SK-N-SH (cell line): ENCODE measurements at regions not wholly inside any gene's neighbourhood (a gene's known extent, or its start where the extent isn't known, plus 50 kb on each side); places are given as distances from the start of the nearest gene placed in this dataset.
"Not testable (repeated sequence)": the region's sequence is repeated elsewhere in the genome, so short reads cannot be mapped to it uniquely, and the experiment has no call there.

Experiments
- CTCF ChIA-PET: fragments of 300-600, 350-600 bp; formaldehyde crosslinking; extraction: SDS; loops from one replicate; lab custom pipeline; 2021; lab: Yijun Ruan, JAX
- POLR2A ChIA-PET: fragments of 350-600 bp; sonication (Branson Sonifier 250); formaldehyde crosslinking; extraction: SDS; loops from one replicate; lab custom pipeline; 2020; ENCODE audit warnings: antibody characterized with exemption, inconsistent platforms; lab: Yijun Ruan, JAX
- DNase-seq: peaks from one replicate; pipeline ENCODE4 v3.0.0; 2012
- H2AFZ ChIP-seq: fragments of 200-600 bp; sonication (generic); 2 replicates; pipeline ENCODE4 v1.8.1; 2016; ENCODE audit warnings: antibody characterized with exemption, mild to moderate bottlenecking, low read depth
- H3F3A ChIP-seq: fragments of 200-600 bp; sonication (generic); replicated peaks from 2 replicates; pipeline ENCODE3; 2016; ENCODE audit warnings: antibody characterized with exemption, mild to moderate bottlenecking; ENCODE audit not compliant: insufficient read depth
- H3K27ac ChIP-seq, 2 experiments: fragments of 200-500 bp in 1 of 2; fragments of 200-600 bp in 1 of 2; sonication (Bioruptor generic) in 1 of 2; sonication (generic), shearing (Covaris generic) in 1 of 2; 2 replicates each; pipeline versions ENCODE4 v1.5.1 to v1.6.1; 2014 to 2016; ENCODE audit warnings: low read depth in 2 of 2, inconsistent platforms in 1 of 2, low read length in 1 of 2, mild to moderate bottlenecking in 1 of 2, mixed read lengths in 1 of 2
- H3K27me3 ChIP-seq: fragments of 200-600 bp; sonication (generic), shearing (Covaris generic); 2 replicates; pipeline ENCODE4 v1.6.1; 2016; ENCODE audit warnings: mixed run types; ENCODE audit not compliant: insufficient read depth
- H3K36me3 ChIP-seq, 2 experiments: fragments of 200-500 bp in 1 of 2; fragments of 200-600 bp in 1 of 2; sonication (Bioruptor generic) in 1 of 2; sonication (generic) in 1 of 2; replicated peaks in 1 of 2; 2 replicates each; pipeline versions ENCODE3 to v1.5.1; 2014 to 2016; ENCODE audit warnings: low read length in 1 of 2, mild to moderate bottlenecking in 1 of 2; ENCODE audit not compliant: insufficient read depth in 2 of 2, control insufficient read depth in 1 of 2
- H3K4me1 ChIP-seq, 2 experiments: fragments of 200-500 bp in 1 of 2; fragments of 200-600 bp in 1 of 2; sonication (Bioruptor generic) in 1 of 2; sonication (generic), shearing (Covaris generic) in 1 of 2; 2 replicates each; pipeline versions ENCODE4 v1.5.1 to v1.6.1; 2014 to 2016; ENCODE audit warnings: low read depth in 1 of 2, low read length in 1 of 2, mixed run types in 1 of 2; ENCODE audit not compliant: insufficient read depth in 2 of 2, control insufficient read depth in 1 of 2
- H3K4me2 ChIP-seq: fragments of 200-600 bp; sonication (generic), shearing (Covaris generic); 2 replicates; pipeline ENCODE4 v1.6.1; 2017; ENCODE audit warnings: mixed run types
- H3K4me3 ChIP-seq, 2 experiments: fragments of 200-500 bp in 1 of 2; fragments of 200-600 bp in 1 of 2; sonication (Bioruptor generic) in 1 of 2; sonication (generic), shearing (Covaris generic) in 1 of 2; 2 replicates each; pipeline versions ENCODE4 v1.5.1 to v1.8.1; 2014 to 2016; ENCODE audit warnings: low read depth in 2 of 2, inconsistent platforms in 1 of 2, low read length in 1 of 2, mild to moderate bottlenecking in 1 of 2, mixed read lengths in 1 of 2, moderate library complexity in 1 of 2
- H3K79me2 ChIP-seq: fragments of 200-600 bp; sonication (generic); 2 replicates; pipeline ENCODE4 v1.8.1; 2017; ENCODE audit warnings: mild to moderate bottlenecking; ENCODE audit not compliant: insufficient read depth
- H3K9ac ChIP-seq: fragments of 200-600 bp; sonication (generic); 2 replicates; pipeline ENCODE4 v1.6.1; 2017; ENCODE audit warnings: mixed run types
- H3K9me2 ChIP-seq: fragments of 200-600 bp; sonication (generic); 2 replicates; pipeline ENCODE4 v1.6.1; 2017; ENCODE audit warnings: mixed run types
- H3K9me3 ChIP-seq: fragments of 200-600 bp; sonication (generic); 2 replicates; pipeline ENCODE4 v1.6.1; 2017; ENCODE audit warnings: mixed run types, mild to moderate bottlenecking, moderate library complexity
- H4K20me1 ChIP-seq: fragments of 200-600 bp; sonication (generic); 2 replicates; pipeline ENCODE4 v1.6.1; 2017; ENCODE audit warnings: mild to moderate bottlenecking, mixed run types; ENCODE audit not compliant: insufficient read depth
- CHD2 ChIP-seq: fragments of 150-350 bp; IDR thresholded peaks from 2 replicates; pipeline ENCODE4 v1.6.1; 2018; ENCODE audit warnings: low read length; ENCODE audit not compliant: partially characterized antibody
- EP300 ChIP-seq, 2 experiments: IDR thresholded peaks; 2 replicates each; pipeline versions ENCODE4 v1.4.0 to v1.6.1; 2012; ENCODE audit warnings: borderline replicate concordance in 1 of 2, low read depth in 1 of 2, low read length in 1 of 2
- FOXJ3 ChIP-seq: sonication (generic); formaldehyde crosslinking; IDR thresholded peaks from 2 replicates; pipeline ENCODE4 v1.5.1; 2020; ENCODE audit warnings: mild to moderate bottlenecking, missing genetic modification reagents
- FOXM1 ChIP-seq: IDR thresholded peaks from 2 replicates; pipeline ENCODE4 v1.4.0; 2012; ENCODE audit warnings: low read depth, mild to moderate bottlenecking
- GABPA ChIP-seq: IDR thresholded peaks from 2 replicates; pipeline ENCODE4 v1.4.0; 2012; ENCODE audit warnings: low read depth, mild to moderate bottlenecking
- GATA2 ChIP-seq: sonication (generic); formaldehyde crosslinking; IDR thresholded peaks from 2 replicates; pipeline ENCODE4 v1.5.0; 2020; ENCODE audit warnings: mild to moderate bottlenecking, missing genetic modification reagents
- MAX ChIP-seq: IDR thresholded peaks from 2 replicates; pipeline ENCODE4 v1.4.0; 2012; ENCODE audit warnings: low read depth
- MEF2A ChIP-seq: IDR thresholded peaks from 2 replicates; pipeline ENCODE4 v1.4.0; 2012; ENCODE audit warnings: low read depth, borderline replicate concordance
- NFIC ChIP-seq: IDR thresholded peaks from 2 replicates; pipeline ENCODE4 v1.4.0; 2012; ENCODE audit warnings: borderline replicate concordance
- RAD21 ChIP-seq: IDR thresholded peaks from 2 replicates; pipeline ENCODE4 v1.6.1; 2012; ENCODE audit warnings: mild to moderate bottlenecking, low read length
- RCOR1 ChIP-seq: fragments of 150-350 bp; IDR thresholded peaks from 2 replicates; pipeline ENCODE4 v1.6.1; 2017; ENCODE audit warnings: antibody characterized with exemption, low read length
- RFX5 ChIP-seq: IDR thresholded peaks from 2 replicates; pipeline ENCODE4 v1.6.1; 2012; ENCODE audit warnings: mild to moderate bottlenecking, improper control_type of control experiment, low read length
- RXRA ChIP-seq: IDR thresholded peaks from 2 replicates; pipeline ENCODE4 v1.4.0; 2012; ENCODE audit warnings: low read depth, mild to moderate bottlenecking, borderline replicate concordance
- SMC3 ChIP-seq: IDR thresholded peaks from 2 replicates; pipeline ENCODE4 v1.6.1; 2012; ENCODE audit warnings: low read depth, low read length, improper control_type of control experiment
- TAF1 ChIP-seq: IDR thresholded peaks from 2 replicates; pipeline ENCODE4 v1.6.1; 2012; ENCODE audit warnings: low read depth, mild to moderate bottlenecking, low read length, moderate library complexity, borderline replicate concordance
- USF1 ChIP-seq: IDR thresholded peaks from 2 replicates; pipeline ENCODE4 v1.4.0; 2012; ENCODE audit warnings: low read depth, borderline replicate concordance
- USF2 ChIP-seq: fragments of 150-350 bp; IDR thresholded peaks from 2 replicates; pipeline ENCODE4 v1.6.1; 2017; ENCODE audit warnings: antibody characterized with exemption, low read length, low read depth, borderline replicate concordance
- ZBTB33 ChIP-seq: IDR thresholded peaks from 2 replicates; pipeline ENCODE4 v1.4.0; 2012; ENCODE audit warnings: low read depth, borderline replicate concordance
- WGBS: methylation state at CpG from one replicate; pipeline ENCODE4 v1.1.6; 2017; ENCODE audit warnings: low lambda C conversion rate; 5-methylcytosine and 5-hydroxymethylcytosine counted together
- TF ChIP-seq, protein P1 (sequence below): fragments of 150-350 bp; IDR thresholded peaks from 2 replicates; pipeline ENCODE4 v1.6.1; 2016; ENCODE audit warnings: mild to moderate bottlenecking, low read depth, low read length

GRCh38 chr13:89518289-89519077 is 1829.0 kb upstream of the MIR17HG start (continued):
- TF ChIP-seq ZBTB33 (no peak), RXRA (no peak), RCOR1 (no peak), GATA2 (CRISPR knock-in tag) (no peak), FOXM1 (no peak)

DNA sequence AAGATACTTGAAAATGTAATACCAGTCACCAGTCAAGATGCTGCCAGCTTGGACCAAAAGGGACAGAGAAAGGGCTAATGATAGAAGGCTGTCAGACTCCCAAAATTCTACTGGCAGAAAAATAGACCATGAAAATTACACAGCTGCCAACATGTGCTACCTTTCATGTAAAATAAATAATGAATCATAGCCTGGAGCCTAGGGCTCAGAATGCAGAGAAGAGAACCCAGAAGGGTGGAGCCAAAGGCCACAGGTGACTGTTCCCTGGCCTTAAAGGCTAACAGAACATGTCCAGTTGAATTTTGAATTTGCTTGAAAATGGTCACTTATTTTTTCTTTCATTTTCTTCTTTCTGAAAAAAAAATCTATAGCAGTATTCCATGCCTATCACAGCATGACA is 1827.0 kb upstream of the MIR17HG start:
- CTCF ChIA-PET: no interaction called here
- Histone ChIP-seq H4K20me1 (no peaks in the 10 kb centered on the region), H3K9ac (no peak overlapping the region), H3K9me2 (no peaks in the 10 kb centered on the region)
- no peak for DNase-seq
- TF ChIP-seq GABPA: no peak
- no peak for TF ChIP-seq CHD2
- no peak for TF ChIP-seq MAX
- TF ChIP-seq USF2: no peak
- TF ChIP-seq ZBTB33: no peak
- no peak for TF ChIP-seq GATA2 (CRISPR knock-in tag)
- no peak for TF ChIP-seq NFIC
- no peak for TF ChIP-seq RAD21
- TF ChIP-seq EP300 (IDR thresholded peaks at IDR 0.05; ENCODE audit: borderline replicate concordance in 1 of 2, low read depth in 1 of 2, low read length in 1 of 2): no peak
- TF ChIP-seq RCOR1: no peak
- TF ChIP-seq RFX5: no peak
- TF ChIP-seq USF1: no peak
- no peak for TF ChIP-seq SMC3
- TF ChIP-seq, protein P1, sequence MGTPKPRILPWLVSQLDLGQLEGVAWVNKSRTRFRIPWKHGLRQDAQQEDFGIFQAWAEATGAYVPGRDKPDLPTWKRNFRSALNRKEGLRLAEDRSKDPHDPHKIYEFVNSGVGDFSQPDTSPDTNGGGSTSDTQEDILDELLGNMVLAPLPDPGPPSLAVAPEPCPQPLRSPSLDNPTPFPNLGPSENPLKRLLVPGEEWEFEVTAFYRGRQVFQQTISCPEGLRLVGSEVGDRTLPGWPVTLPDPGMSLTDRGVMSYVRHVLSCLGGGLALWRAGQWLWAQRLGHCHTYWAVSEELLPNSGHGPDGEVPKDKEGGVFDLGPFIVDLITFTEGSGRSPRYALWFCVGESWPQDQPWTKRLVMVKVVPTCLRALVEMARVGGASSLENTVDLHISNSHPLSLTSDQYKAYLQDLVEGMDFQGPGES: no peak
- TF ChIP-seq FOXJ3 (CRISPR knock-in tag): no peak
- no peak for TF ChIP-seq MEF2A
- no peak for TF ChIP-seq TAF1
- TF ChIP-seq, all 33 proteins: peak for 0
- Histone ChIP-seq H3K4me3 (no peak overlapping the region), H3K36me3 (no peaks in the 10 kb centered on the region), H3K4me1 (no peaks in the 10 kb centered on the region), H3K79me2 (no peaks in the 10 kb centered on the region), H2AFZ (no peak overlapping the region), H3K27me3 (no peaks in the 10 kb centered on the region), H3K4me2 (no peak overlapping the region), H3K9me3 (no peaks in the 10 kb centered on the region), H3F3A (no peaks in the 10 kb centered on the region), H3K27ac (no peak overlapping the region)
- POLR2A ChIA-PET: no interaction called here

DNA sequence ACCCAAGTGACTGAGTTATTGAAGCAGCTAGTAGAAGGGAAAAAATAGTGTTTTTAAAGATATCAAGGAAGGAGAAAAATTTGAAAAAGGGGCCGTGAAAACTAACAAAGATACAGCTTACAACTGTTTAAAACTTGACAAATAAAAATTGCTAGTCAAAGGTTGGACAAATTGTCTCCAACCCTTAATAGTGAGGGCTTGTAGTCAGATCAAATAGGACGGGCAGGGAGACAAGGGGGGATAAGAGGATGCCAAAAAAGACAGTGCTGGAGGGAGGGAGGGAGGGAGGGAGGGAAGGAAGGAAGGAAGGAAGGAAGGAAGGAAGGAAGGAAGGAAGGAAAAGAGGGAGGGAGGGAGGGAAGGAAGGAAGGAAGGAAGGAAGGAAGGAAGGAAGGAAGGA is 1825.8 kb upstream of the MIR17HG start:
- 31% methylated on average over 2 of the region's 2 CpGs for WGBS
- H3F3A ChIP-seq, H3K4me2 ChIP-seq, H3K79me2 ChIP-seq, H3K36me3 ChIP-seq, DNase-seq, H3K9me2 ChIP-seq, H4K20me1 ChIP-seq, POLR2A ChIA-PET, H3K9me3 ChIP-seq, H3K4me3 ChIP-seq, H2AFZ ChIP-seq, H3K9ac ChIP-seq, H3K27ac ChIP-seq, H3K27me3 ChIP-seq, H3K4me1 ChIP-seq: not testable (repeated sequence)
- CTCF ChIA-PET: interaction anchor here (1.1 kb wide), 1 partner anchor 15 kb away, joined by 3 read pairs; no protein-coding TSS in a partner anchor
